ENCODE measurements at regions not wholly inside any gene's neighbourhood (a gene's known extent, or its start where the extent isn't known, plus 50 kb on each side); places are given as distances from the start of the nearest gene placed in this dataset.

DNA sequence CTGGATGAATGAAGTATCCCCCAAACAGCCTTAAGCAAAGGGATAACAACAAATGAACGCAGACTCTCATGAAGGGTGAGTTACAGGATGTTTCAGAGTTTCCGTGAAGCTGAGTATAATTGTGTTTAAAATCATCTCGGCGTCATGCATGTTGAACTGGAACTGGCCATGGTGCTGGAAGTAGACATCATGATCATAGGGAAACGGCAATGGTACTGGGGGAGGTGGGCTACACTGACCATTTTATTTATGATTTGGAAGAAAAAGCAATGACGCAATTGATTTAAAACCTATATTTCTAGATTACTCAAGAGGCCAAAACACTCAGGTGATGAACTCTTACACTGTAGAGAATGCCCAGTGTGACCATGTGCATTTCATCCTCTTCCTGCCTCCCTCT, 387.9 kb upstream of the MYT1L start:
- TF ChIP-seq, protein P1, sequence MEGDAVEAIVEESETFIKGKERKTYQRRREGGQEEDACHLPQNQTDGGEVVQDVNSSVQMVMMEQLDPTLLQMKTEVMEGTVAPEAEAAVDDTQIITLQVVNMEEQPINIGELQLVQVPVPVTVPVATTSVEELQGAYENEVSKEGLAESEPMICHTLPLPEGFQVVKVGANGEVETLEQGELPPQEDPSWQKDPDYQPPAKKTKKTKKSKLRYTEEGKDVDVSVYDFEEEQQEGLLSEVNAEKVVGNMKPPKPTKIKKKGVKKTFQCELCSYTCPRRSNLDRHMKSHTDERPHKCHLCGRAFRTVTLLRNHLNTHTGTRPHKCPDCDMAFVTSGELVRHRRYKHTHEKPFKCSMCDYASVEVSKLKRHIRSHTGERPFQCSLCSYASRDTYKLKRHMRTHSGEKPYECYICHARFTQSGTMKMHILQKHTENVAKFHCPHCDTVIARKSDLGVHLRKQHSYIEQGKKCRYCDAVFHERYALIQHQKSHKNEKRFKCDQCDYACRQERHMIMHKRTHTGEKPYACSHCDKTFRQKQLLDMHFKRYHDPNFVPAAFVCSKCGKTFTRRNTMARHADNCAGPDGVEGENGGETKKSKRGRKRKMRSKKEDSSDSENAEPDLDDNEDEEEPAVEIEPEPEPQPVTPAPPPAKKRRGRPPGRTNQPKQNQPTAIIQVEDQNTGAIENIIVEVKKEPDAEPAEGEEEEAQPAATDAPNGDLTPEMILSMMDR (IDR thresholded peaks at IDR 0.05; ENCODE audit: poor library complexity) = no peak
- no peak for TF ChIP-seq EZH2phosphoT487 (IDR thresholded peaks at IDR 0.05; ENCODE audit: low read depth, severe bottlenecking, unreplicated experiment)
